ENCODE measurements at regions not wholly inside any gene's neighbourhood (a gene's known extent, or its start where the extent isn't known, plus 50 kb on each side); places are given as distances from the start of the nearest gene placed in this dataset.
"Not testable (repeated sequence)": the region's sequence is repeated elsewhere in the genome, so short reads cannot be mapped to it uniquely, and the experiment has no call there.

GRCh38 chr12:67716817-67717216 lies 68.3 kb downstream of the DYRK2 start:
- DNase-seq: no peak

GRCh38 chr12:67719303-67719702 lies 70.8 kb downstream of the DYRK2 start:
- not testable (repeated sequence) for DNase-seq

GRCh38 chr12:67720351-67720856 lies 71.9 kb downstream of the DYRK2 start:
- DNase-seq: peak; percentile 66

- no peak for DNase-seq
Measured at GRCh38 chr12:67721248-67721647, 72.7 kb downstream of the DYRK2 start.

- no peak for DNase-seq
Measured at GRCh38 chr12:67722296-67722695, 73.8 kb downstream of the DYRK2 start.

- DNase-seq: peak; percentile 26
Measured at GRCh38 chr12:67726868-67727267, 78.3 kb downstream of the DYRK2 start.

GRCh38 chr12:67727702-67728666 lies 79.4 kb downstream of the DYRK2 start:
- DNase-seq: no peak

- DNase-seq: no peak
Measured at GRCh38 chr12:67732857-67733256, 84.3 kb downstream of the DYRK2 start.

GRCh38 chr12:67735868-67736267 lies 87.3 kb downstream of the DYRK2 start:
- no peak for DNase-seq

GRCh38 chr12:67740711-67741110 lies 92.2 kb downstream of the DYRK2 start:
- DNase-seq: no peak

- DNase-seq: no peak
Measured at GRCh38 chr12:67741270-67741669, 92.7 kb downstream of the DYRK2 start.

GRCh38 chr12:67742461-67742860 lies 93.9 kb downstream of the DYRK2 start:
- DNase-seq: no peak

GRCh38 chr12:67747869-67748742 lies 99.6 kb downstream of the DYRK2 start:
- DNase-seq: no peak

GRCh38 chr12:67748743-67749040 lies 100.1 kb downstream of the DYRK2 start:
- no peak for DNase-seq

- DNase-seq: peak; percentile 75
Measured at GRCh38 chr12:67750513-67751183, 102.1 kb downstream of the DYRK2 start.

- no peak for DNase-seq
Measured at GRCh38 chr12:67751381-67751928, 102.9 kb downstream of the DYRK2 start.

- DNase-seq: no peak
Measured at GRCh38 chr12:67752226-67752732, 103.7 kb downstream of the DYRK2 start.

GRCh38 chr12:67754933-67755697 lies 106.6 kb downstream of the DYRK2 start:
- no peak for DNase-seq

GRCh38 chr12:67757651-67758050 lies 109.1 kb downstream of the DYRK2 start:
- DNase-seq: peak; percentile 76

- DNase-seq: peak; percentile 78
Measured at GRCh38 chr12:67758119-67758518, 109.6 kb downstream of the DYRK2 start.

- no peak for DNase-seq
Measured at GRCh38 chr12:67758521-67758920, 110.0 kb downstream of the DYRK2 start.

GRCh38 chr12:67759829-67760228 lies 111.3 kb downstream of the DYRK2 start:
- no peak for DNase-seq

All from NCI-H2171 treated with DMSO at 0.1 percent for 48 hours (cell line).